ENCODE measurements at regions not wholly inside any gene's neighbourhood (a gene's known extent, or its start where the extent isn't known, plus 50 kb on each side); places are given as distances from the start of the nearest gene placed in this dataset.

DNA sequence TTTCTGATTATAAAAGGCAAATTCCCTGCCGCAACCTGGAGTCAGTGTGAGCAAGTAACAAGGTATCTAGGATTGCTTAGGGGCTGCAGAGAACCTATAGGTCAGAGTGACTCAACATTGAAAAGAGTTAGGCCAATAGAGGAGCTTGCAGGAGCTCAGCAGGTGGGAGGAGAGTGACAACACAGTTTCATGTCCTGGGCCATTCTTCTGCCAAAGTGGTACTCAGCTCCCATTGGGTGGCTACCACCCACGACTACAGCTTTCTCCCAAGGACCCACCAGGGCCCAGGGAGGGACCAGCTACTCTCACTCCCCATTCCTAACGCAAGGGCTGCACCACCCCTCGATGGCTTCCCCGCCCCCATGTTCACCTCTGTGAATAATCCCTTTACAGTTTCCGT is 86.7 kb upstream of the SPATA31C2 start:
- TF ChIP-seq CTCF (conservative IDR thresholded peaks at IDR 0.05; ENCODE audit: low read depth in 2 of 2) (no peak), POLR2AphosphoS5 (IDR thresholded peaks at IDR 0.05; ENCODE audit: low read depth) (no peak), EZH2 (IDR thresholded peaks at IDR 0.05; ENCODE audit: low read depth, unreplicated experiment) (no peak), REST (IDR thresholded peaks at IDR 0.05; ENCODE audit: unreplicated experiment) (no peak), CREB1 (CRISPR knock-in tag; IDR thresholded peaks at IDR 0.05; ENCODE audit: low read depth) (no peak), JUNB (IDR thresholded peaks at IDR 0.05; ENCODE audit: unreplicated experiment) (no peak), EZH2phosphoT487 (IDR thresholded peaks at IDR 0.05; ENCODE audit: unreplicated experiment) (no peak), STAT1 (IDR thresholded peaks at IDR 0.05; ENCODE audit: unreplicated experiment) (no peak), ZNF114 (CRISPR knock-in tag; IDR thresholded peaks at IDR 0.05) (no peak), ZNF462 (CRISPR knock-in tag; IDR thresholded peaks at IDR 0.05) (no peak), ETS1 (IDR thresholded peaks at IDR 0.05) (no peak), NANOG (IDR thresholded peaks at IDR 0.05; ENCODE audit: borderline replicate concordance) (no peak)

Measured in GM23338 (cell line).